Testis (tissue), 2 donors: ENCODE measurements at regions not wholly inside any gene's neighbourhood (a gene's known extent, or its start where the extent isn't known, plus 50 kb on each side); places are given as distances from the start of the nearest gene placed in this dataset.

Experiments
- DNase-seq: peaks from one replicate; pipeline ENCODE4 v3.0.0-alpha.2; 2019
- H3K27ac ChIP-seq, 2 donors: fragments of 200-600 bp; sonication (generic); one replicate each; pipeline ENCODE4 v1.5.1; 2019
- H3K27me3 ChIP-seq: fragments of 200-600 bp; sonication (generic); one replicate; pipeline ENCODE4 v1.5.1; 2019
- H3K36me3 ChIP-seq: fragments of 200-600 bp; sonication (generic); one replicate; pipeline ENCODE4 v1.5.1; 2017; ENCODE audit warnings: low read depth; ENCODE audit errors: missing control alignments
- H3K4me1 ChIP-seq: fragments of 200-600 bp; sonication (generic); one replicate; pipeline ENCODE4 v1.5.1; 2019
- H3K4me3 ChIP-seq, 2 donors: fragments of 200-600 bp; sonication (generic); one replicate each; pipeline ENCODE4 v1.5.1; 2017 to 2019
- H3K9me3 ChIP-seq: fragments of 200-600 bp; sonication (generic); one replicate; pipeline ENCODE4 v1.5.1; 2017
- CTCF ChIP-seq, 3 experiments: fragments of 450-650 bp in 2 of 3; fragments of 200-600 bp in 1 of 3; sonication (generic) in 1 of 3; IDR thresholded peaks; one replicate each; pipeline ENCODE4 v1.5.1; 2016 to 2019; ENCODE audit warnings: antibody characterized with exemption in 3 of 3, mild to moderate bottlenecking in 2 of 3, moderate library complexity in 1 of 3
- POLR2A ChIP-seq: fragments of 450-650 bp; IDR thresholded peaks from one replicate; pipeline ENCODE4 v1.6.1; 2017; ENCODE audit warnings: antibody characterized with exemption, mild to moderate bottlenecking, moderate library complexity
- WGBS, 2 donors: methylation state at CpG; one replicate each; pipeline ENCODE4 v1.1.5; 2018; 5-methylcytosine and 5-hydroxymethylcytosine counted together
- intact Hi-C: fragments of 100-400 bp; cut with DNase I; formaldehyde crosslinking; loops from one replicate; pipeline ENCODE4 v1.15.1; 2023; ENCODE audit warnings: low total_unique reads

- TF ChIP-seq POLR2A (no peak), CTCF (IDR thresholded peaks at IDR 0.05) (no peak)
- intact Hi-C loops = no loop called here
- Histone ChIP-seq H3K4me1 (no peaks in the 10 kb centered on the region), H3K9me3 (no peaks in the 10 kb centered on the region), H3K27ac (no peak overlapping the region), H3K4me3 (no peak overlapping the region), H3K36me3 (no peaks in the 10 kb centered on the region), H3K27me3 (no peaks in the 10 kb centered on the region)
- DNase-seq = no peak
- WGBS, 2 donors = 93 to 100% methylated on average over 1 of the region's 1 CpG
These were observed 264.2 kb downstream of the UTP18 start for GRCh38 chr17:51524524-51524923.

DNA sequence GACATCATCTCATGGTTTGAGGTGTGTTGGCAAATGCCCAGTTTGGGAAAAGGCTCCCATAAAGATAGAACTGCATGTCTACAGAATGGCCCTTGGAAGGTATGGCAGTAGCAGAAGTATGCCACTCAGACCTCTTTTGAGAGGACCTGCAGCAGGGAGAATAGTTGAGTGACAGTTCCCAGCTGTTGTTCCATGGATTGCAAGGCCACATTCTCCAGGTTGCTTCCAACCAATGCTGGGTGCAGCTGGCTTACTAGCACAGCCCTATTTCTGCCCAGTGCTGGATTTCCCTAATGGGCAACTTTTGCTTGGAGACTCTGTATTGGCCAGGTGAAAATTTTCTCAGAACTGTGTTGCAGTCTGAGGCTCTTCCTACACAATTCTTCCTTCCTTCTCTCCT lies 266.2 kb downstream of the UTP18 start:
- TF ChIP-seq CTCF (IDR thresholded peaks at IDR 0.05) = no peak
- no peak for TF ChIP-seq POLR2A
- no peak for DNase-seq
- intact Hi-C loops = no loop called here
- Histone ChIP-seq H3K27me3 (no peaks in the 10 kb centered on the region), H3K27ac (no peak overlapping the region), H3K36me3 (no peaks in the 10 kb centered on the region), H3K4me1 (no peaks in the 10 kb centered on the region), H3K9me3 (no peaks in the 10 kb centered on the region), H3K4me3 (no peak overlapping the region)

DNA sequence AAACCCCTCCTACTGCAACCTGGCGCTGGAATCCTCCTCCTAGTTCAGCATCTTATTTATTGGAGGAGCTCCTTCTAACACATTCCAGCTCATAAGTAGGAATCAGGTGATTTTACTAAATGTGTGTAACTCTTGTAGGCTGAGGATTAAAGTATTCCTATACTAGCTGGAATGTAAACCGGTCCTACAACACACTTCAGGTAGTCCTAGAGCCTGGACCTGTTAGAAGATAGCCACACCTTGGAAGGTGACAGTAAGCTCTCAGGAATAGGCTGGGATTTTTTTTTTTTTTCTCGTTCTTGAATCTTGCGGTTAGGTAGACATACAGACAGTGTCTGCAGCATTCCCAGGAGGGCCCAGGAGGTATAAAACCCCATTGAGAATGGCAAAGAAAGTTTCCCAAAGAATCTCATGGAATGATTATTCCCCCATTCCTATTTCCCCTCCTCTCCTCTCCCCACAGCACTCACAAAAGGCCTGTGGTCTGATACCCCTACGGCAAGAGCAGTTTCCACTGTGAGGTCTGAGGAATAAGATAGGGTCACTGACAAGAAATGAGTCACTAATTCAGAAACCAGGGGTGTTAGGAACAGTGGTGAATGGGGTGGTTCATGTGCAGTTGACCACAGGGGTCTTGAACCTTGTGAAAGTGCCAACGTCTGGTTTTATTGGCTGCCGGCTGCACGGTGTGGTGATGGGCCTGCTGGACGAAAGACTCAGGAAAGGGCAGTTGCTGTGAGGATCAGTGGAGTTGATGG lies 267.1 kb downstream of the UTP18 start:
- Histone ChIP-seq H3K27me3 (no peaks in the 10 kb centered on the region), H3K36me3 (no peaks in the 10 kb centered on the region), H3K9me3 (no peaks in the 10 kb centered on the region), H3K4me3 (no peak overlapping the region), H3K4me1 (no peaks in the 10 kb centered on the region), H3K27ac (no peak overlapping the region)
- 88% methylated on average over 9 of the region's 9 CpGs for WGBS, 2 donors
- intact Hi-C loops = no loop called here
- no peak for DNase-seq
- TF ChIP-seq POLR2A (no peak), CTCF (IDR thresholded peaks at IDR 0.05) (no peak)

- Histone ChIP-seq H3K27ac (no peak overlapping the region), H3K36me3 (no peaks in the 10 kb centered on the region), H3K27me3 (no peaks in the 10 kb centered on the region), H3K9me3 (no peaks in the 10 kb centered on the region), H3K4me1 (no peaks in the 10 kb centered on the region), H3K4me3 (no peak overlapping the region)
- no peak for DNase-seq
- no peak for TF ChIP-seq POLR2A
- no peak for TF ChIP-seq CTCF (IDR thresholded peaks at IDR 0.05)
- intact Hi-C loops = no loop called here
- WGBS, 2 donors = 59 to 67% methylated on average over 6 of the region's 6 CpGs
These were observed 267.8 kb downstream of the UTP18 start for GRCh38 chr17:51528111-51528510.

GRCh38 chr17:51533219-51533618 lies 272.9 kb downstream of the UTP18 start:
- TF ChIP-seq CTCF (IDR thresholded peaks at IDR 0.05) (no peak), POLR2A (no peak)

More at GRCh38 chr17:51533219-51533618, 272.9 kb downstream of the UTP18 start:
- H3K27me3 ChIP-seq = no peaks in the 10 kb centered on the region
- intact Hi-C loops = no loop called here
- no peak overlapping the region for H3K4me3 ChIP-seq
- H3K36me3 ChIP-seq = no peaks in the 10 kb centered on the region
- H3K9me3 ChIP-seq = no peaks in the 10 kb centered on the region
- 82 to 84% methylated on average over 3 of the region's 3 CpGs for WGBS, 2 donors
- no peak overlapping the region for H3K27ac ChIP-seq
- DNase-seq = no peak
- no peaks in the 10 kb centered on the region for H3K4me1 ChIP-seq
